ENCODE measurements at regions not wholly inside any gene's neighbourhood (a gene's known extent, or its start where the extent isn't known, plus 50 kb on each side); places are given as distances from the start of the nearest gene placed in this dataset.
"Not testable (repeated sequence)": the region's sequence is repeated elsewhere in the genome, so short reads cannot be mapped to it uniquely, and the experiment has no call there.

DNA sequence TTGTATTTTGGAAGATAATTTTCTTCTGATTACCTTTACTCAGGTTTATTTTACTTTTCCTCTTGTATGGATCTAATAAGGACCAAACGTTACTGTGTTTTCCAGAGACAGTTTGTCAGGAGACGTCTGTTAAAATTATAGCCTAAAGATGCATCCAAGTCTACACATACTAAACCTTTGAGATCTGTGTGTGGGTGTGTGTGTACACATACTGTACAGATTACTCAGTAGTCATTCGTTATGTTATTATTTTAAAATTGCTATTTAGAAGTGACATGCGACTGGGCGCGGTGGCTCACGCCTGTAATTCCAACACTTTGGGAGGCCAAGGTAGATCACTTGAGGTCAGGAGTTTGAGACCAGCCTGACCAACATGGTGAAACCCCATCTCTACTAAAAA, 51.6 kb upstream of the CNTLN start:
- DNase-seq (ENCODE audit: low read depth), result no peak

DNA sequence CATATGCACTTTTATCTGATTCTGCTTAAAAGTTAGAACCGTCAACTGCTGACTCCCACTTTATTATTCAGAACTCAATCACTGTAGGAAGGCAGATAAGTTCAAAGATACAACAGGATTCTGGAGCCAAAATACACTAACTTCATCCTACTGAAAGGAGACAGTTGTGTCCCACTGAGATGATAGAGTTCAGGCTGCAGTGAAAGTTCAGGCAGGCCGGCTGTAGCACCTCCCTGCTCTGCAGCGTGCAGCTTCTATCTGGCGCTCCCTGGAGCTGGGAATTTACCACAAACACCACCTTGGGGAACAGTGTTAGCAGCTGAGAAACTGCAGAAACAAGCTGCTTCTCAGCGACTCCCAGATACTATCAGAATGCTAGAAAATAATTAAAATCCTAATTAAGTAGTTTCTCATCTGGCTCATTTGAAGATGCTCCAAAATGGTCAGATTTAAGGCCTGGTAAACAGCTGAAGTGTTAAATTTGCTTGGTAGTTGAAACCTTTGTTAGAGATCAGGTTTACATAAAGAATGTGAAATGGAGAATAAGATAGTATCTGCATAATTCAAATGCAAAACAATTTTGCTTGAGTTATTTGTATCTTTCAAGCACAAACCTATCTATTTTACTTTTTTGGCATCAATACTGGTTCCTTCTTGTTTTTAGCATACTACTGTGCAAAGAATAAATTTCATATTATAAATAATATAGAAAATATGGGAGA, 52.3 kb upstream of the CNTLN start:
- DNase-seq (ENCODE audit: low read depth), result peak; percentile 12

DNA sequence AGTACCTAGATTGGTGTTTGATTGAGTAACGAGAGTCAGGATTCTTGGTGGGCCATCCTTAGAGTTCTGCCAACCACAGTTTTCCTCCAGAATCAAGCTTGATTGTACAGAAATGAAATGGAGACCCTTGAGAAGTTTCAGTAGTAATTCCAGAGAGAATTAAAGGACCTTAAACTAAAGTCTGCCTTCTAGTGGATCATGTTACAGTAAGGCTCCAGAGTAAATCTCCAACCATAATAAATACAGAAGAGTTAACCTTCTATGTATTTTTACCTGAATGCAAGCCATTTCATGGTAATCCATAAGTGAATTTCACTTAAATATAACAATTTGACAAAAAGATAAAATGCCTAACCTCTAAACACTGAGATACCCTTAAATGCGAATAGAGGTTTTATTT, 53.0 kb upstream of the CNTLN start:
- no peak for DNase-seq (ENCODE audit: low read depth)

DNA sequence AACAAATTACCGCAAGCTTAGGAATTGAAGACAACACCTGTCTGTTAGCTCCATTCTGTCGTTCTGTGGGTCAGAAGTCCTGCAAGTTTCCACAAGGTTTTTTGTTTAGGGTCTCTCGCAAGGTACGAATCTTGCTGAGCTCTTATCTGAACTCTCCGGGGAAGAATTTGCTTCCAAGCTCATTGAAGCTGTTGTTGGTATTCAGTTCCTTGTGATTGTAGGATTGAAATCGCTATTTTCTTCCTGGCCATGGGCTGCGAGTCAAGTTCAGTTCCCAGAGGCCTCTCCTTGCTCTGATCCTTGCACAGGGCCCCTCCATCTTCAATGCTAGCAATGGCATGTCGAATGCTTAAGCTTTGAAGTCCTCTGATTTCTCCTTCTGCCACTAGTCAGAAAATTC, 53.5 kb upstream of the CNTLN start:
- no peak for DNase-seq (ENCODE audit: low read depth)

DNA sequence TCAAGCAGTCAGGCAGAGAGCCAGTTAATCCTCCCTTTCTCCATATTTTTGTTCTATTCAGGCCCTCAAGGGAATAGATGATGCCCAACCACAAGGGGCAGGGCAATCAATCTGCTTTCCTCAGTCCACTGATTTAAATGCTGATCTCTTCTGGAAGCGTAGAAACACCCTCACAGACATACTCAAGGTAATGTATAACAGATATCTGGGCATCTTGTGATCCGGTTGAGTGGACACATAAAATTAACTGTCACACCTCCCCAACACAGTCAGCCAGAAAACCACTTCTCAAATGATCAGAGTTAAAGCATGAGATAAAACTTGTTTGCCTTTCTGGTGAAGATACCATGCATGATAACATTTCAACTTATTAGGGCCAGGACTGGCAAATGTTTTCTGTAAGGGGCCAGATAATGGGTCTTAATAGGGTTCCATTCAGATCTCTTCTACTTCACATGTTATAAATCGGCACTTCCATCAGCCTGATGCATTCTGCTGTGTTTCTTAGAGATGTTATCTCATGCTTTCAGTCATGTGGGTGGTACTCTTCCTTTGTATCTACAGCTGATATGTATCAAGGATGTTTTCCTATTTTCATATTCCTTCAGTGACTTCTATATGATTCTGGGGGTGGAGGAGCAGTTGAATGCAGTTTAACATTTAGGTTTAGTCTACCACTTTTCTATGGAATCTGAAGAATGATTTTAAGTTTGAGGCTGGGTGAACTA, 58.9 kb upstream of the CNTLN start:
- DNase-seq (ENCODE audit: low read depth), result no peak

DNA sequence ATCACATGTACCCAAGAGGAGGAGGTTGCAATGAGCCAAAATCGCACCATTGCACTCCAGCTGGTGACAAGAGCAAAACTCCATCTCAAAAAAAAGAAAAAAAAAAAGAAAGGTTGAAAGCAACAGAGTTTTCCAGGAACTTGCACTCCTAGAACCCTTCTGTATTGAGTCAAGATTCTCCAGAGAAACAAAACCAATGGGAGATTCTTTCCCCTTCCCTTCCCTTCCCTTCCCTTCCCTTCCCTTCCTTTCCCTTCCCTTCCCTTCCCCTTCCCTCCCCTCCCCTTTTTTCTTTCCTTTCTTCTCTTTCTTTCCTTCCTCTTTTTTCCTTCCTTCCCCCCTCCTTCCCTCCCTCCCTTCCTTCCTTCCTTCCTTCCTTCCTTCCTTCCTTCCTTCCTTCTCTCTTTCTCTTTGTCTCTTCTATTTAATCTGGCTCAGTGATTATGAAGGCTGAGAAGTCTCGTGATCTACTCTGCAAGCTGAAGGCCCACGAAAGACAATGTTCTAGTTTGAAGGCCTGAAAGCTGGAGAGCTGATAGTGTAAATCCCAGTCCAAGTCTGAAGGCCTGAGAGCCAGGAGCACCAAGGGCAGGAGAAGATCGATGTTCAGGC, 59.6 kb upstream of the CNTLN start:
- no peak for DNase-seq (ENCODE audit: low read depth)

DNA sequence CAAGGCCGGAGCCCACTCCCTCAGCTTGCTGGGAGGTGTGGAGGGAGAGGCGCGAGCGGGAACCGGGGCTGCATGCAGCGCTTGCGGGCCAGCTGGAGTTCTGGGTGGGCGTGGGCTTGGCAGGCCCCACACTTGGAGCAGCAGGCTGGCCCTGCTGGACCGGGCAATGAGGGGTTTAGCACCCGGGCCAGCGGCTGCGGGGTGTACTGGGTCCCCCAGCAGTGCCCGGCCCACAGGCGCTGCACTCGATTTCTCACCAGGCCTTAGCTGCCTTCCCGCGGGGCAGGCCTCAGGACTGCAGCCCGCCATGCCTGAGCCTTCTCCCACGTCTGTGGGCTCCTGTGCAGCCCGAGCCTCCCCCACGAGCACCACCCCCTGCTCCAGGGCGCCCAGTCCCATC, 62.3 kb upstream of the CNTLN start:
- DNase-seq (ENCODE audit: low read depth), result not testable (repeated sequence)

DNA sequence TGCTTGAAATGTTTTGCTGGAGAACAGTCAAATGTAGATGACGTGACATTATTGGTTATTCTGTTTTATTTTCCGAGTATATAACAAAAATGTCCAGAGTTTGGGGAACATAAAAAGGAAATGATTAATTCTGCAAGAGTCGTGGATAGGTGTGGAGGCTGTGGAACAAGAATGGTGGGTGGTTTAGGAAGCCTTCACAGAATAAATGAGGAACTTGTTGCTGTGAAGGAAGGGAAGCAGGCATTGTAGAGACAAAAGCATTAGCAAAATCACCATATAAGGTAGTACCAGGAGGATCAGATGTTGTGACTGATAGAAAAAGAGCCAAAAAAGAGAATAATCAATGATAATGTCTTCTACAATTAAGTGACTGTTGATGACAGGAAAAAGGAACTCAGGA, 66.2 kb upstream of the CNTLN start:
- DNase-seq (ENCODE audit: low read depth), result no peak

DNA sequence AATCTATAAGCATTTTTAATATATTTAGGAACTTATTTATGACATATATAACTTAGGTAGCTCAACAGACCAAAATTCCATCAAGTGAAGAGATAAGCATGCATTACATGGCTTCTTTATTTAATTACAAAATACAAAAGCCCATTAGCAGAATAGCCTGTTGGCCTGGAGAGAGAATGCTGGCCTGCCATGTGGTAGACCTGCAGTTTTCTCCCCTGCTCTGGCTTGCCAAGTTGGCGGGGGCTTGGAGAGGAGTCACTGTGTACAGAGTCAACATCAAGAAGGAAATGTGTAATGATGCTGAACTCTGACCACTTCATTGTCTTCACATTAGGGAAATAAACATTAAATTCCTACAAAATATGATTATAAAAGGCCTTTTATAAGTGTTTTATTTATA, 69.8 kb upstream of the CNTLN start:
- no peak for DNase-seq (ENCODE audit: low read depth)

DNA sequence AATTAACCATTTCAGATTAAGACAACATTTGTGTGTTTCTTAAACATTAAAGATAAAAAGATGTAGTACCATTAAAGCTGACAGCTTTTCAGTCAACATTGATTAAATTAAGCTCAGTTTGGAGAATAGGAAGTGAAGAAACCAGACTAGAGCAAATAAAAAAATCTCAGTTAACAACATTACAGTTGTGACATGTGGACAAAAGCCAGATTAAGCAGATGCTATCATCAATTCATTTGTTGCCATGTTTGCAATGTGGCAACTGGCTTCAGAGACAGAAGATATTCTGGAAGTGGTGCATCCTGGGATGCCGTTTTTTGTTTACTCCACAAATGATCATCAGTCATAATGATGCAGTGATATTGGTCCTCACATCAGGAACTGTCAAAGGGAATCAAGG, 70.3 kb upstream of the CNTLN start:
- no peak for DNase-seq (ENCODE audit: low read depth)

DNA sequence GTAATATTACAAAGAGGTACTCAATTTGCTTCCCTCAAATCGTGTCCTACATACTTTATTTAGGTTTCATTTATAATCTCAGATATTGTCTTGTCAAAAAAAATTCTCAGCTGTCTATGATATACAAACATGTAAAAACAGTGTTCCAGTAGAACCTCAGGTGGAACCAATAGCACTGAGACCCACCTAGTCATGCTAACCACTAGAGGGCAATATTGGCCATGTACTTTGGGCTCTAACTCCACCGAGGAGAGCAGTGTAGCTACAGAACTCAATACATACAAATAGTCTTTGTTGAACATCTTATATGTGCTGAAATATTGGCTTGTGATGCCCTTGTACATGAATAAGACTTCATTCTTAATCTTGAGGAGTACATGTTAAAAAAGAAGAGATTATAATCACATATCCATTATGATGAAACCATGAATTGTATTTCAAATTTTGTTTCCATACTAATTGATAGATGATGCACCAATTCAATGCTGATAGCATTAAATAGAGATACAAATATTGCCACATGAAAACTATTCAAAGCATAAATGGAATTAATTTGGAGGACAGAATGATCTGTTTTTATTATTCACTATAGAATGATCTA, 71.2 kb upstream of the CNTLN start:
- DNase-seq (ENCODE audit: low read depth), result peak; percentile 28

DNA sequence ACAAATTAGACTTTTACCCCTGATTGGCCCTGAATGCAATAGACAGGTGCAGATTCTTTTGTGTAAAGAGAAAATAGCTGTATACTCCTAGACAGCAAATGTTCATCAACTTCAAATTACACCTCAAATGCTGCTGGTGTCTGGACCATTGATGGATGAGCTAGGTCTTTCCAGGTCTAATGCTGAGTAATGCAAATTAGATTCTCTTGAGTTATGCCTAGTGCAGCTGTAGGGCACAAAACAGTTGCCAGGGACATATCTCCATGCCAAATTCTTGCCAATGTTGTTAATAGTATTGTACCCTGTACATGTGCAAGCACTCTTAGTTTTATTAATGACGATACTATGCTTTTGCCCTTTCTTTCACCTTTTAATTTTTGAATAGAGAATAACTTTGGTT, 72.3 kb upstream of the CNTLN start:
- no peak for DNase-seq (ENCODE audit: low read depth)

DNA sequence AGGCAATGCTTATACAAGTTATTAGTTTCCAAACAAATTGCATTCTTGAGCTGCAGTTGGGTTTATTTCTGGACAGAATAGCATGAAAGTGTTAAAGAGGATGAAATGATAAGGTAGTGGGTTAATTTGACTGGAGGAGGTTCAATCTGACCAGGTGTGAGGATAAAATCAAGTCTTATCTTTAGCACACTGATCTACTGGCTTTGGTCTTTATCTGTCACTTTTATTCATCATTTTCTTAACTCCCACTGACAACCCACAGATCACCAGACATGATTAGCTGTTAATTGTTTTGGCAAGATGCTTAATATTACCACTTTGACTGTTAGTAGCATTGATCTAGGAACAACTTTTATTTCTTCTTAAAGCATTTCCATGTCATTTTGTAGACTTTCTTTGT, 74.4 kb upstream of the CNTLN start:
- DNase-seq (ENCODE audit: low read depth), result no peak

DNA sequence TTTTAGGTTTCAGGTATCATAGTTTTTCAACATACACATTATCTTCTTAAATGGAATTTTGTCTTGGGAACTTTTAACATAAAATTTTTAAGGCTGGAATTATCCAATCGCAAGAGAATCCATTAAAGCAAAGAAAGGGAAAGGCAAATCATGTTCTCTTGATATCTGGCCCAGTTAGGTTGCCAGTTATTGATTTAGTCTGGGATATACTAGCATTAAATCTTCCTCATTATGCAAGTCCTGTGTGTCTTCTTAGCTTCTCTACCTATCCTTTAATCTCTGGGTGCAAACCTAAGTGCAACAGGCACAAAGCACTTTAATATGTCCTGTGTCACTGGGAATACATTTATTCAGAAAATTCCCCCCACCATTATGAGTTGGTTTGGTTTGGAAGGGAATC, 75.4 kb upstream of the CNTLN start:
- no peak for DNase-seq (ENCODE audit: low read depth)

DNA sequence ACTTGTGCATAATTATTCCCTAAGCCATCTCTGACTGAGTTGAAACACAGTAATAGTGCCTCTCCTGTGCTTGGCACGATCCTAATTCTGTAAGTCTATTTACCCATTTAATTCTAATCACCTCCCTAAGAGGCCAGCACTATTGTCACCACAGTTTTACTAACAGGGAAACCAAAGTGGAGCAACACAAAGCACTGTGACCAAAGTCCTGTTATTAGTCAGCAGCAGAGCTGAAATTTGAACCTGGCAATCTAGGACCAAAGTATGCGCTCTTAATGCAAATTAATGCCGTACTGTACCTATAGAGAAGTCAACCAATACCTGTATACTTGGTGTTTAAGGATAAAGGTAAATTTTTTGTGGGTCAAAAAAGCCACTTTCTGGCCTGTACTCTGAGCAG, 77.1 kb upstream of the CNTLN start:
- no peak for DNase-seq (ENCODE audit: low read depth)

DNA sequence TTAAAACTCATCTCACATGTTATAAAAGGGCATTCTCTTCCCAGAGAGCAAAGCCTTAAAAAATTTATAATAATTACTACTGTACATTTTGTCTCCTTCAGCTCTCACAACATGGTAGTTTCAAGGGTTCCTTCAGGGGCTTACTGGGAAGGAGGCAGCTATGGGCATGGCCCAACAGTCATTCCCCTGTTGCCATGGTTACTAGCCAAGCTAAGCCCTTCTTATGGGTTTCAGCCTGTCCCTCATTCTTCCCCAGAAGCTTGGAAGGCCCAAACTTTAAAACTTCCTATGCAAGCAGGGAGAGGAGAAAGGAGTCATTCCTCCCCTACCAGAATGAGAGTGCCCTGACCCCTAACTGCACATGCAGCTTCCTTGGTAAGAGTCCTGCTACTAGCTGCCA, 82.2 kb upstream of the CNTLN start:
- DNase-seq (ENCODE audit: low read depth), result no peak

DNA sequence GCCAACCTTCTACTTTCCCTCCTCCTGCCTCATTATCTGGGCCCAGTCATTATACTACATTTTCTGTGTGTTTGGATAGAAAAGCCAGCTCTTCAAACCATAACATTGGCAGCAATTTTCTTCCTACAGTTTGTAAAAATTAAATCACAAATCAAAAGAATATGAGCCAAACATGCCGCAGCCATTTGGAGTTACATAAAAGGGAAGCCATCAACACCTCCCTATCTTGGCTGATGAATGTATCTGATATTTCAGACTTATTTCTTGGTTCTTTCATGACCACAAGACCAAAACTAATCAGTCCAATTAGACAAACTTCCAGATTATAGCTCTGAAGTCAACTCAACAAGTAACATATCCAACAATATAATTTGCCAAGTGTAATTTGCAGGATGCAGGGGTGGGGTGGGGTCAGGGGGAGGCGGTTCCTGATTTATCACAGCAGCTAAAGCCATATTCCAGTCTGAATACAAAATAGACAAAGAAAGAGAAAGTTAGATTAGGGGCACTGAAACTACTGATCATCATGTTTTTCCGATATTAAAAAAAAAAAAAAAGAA, 89.4 kb upstream of the CNTLN start:
- no peak for DNase-seq (ENCODE audit: low read depth)

DNA sequence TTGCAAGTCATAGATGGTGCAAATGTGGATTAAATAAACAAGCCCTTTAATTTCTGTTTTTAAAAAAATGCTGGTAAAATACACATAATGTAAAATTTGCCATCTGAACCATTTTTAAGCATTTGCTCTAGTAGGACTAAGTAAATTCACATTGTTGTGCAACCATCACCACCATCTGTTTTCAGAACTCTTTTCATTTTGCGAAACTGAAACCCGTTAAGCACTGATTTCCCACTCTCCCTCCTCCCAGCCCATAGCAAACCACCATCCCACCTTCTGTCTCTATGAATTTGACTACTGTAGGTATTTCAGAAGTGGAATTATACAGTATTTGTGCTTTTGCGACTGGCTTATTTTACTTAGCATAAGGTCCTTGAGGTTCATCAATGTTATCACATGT, 103.3 kb upstream of the CNTLN start:
- DNase-seq (ENCODE audit: low read depth), result no peak

DNA sequence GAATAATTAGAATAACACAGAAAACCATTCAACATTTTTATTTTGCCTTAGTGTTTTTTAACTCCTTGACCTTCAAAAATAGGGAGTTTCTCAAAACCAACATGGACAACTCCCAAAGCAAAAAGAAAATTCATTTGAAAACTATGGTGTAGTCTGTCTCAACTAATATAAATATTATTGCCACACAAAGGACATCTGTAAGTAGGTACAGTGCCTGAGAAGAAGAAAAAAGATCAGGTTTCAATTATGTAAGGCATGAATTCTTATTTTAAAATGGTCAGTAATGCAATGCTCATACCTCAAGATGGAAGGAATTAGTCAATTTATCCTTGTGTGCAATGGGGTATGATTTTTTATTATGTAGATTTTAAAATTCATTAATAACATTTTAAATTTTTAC, 109.6 kb upstream of the CNTLN start:
- no peak for DNase-seq (ENCODE audit: low read depth)

DNA sequence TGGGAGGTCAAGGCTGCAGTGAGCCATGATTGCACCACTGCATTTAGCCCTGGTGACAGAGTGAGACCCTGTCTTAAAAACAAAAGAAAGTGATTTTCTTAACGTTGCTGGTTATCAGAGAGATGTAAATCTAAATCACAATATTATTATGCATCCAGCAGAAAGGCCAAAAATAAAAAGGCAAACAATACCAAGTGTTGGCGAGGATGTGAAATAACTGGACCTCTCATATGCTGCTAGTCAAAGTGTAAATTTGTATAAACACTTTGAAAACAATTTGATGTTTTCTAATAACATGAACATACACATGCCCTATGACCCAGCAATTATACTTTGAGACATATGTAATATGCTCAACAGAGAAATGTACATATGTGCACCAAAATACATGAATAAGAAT, 110.7 kb upstream of the CNTLN start:
- no peak for DNase-seq (ENCODE audit: low read depth)

DNA sequence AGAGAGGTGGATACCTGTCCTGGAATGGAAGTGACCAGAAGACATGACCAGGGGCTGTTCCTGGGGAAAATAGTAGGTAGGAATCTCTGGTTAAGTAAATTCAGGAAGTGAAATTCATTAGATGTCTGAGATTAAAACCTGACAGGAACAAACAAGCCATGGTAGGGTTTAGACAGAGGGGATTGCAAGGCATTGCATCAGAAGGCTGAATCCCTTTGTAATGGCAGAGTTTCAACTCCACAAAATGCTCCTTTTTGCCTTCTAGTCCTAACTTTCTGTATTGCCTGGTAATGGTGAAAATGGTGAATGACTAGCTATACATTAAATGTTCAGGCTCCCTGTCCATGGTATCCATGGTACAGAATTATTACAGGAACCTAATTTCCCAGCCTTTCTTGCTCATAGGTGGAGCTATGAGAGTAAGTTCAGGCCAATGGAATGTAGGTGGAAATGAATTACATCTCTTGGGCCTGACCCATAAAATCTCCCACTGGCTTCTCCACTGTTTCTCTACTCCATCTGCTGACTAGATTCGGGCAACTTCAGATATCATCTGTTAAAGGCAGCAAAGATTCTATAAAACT, 113.4 kb upstream of the CNTLN start:
- DNase-seq (ENCODE audit: low read depth), result peak; percentile 13

DNA sequence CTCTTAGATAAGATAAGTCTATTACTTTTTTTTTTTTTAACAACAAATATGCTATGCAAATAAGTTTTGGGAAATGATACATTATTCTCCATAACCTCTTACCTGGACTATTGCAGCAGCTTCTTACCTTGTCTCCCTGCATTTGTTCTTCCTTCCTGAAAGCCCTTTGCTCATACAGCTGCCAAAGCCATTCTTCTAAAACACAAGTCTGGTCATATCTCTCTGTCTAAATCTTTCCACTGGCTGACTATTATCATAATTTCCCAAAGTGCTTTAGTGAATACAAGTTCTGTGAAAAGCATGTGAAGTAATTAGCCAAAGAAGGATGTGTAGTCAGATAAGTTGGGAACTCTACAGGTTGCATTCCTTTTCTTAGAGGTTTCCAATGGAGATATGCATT, 115.4 kb upstream of the CNTLN start:
- DNase-seq (ENCODE audit: low read depth), result no peak
